Nephron (organoid): ENCODE measurements at regions not wholly inside any gene's neighbourhood (a gene's known extent, or its start where the extent isn't known, plus 50 kb on each side); places are given as distances from the start of the nearest gene placed in this dataset.

ENCODE experiments used
- H3K27ac Mint-ChIP-seq, 3 experiments: 2 replicates each; pipeline ENCODE4 v1.8.0; 2020; ENCODE audit warnings: mixed read lengths in 3 of 3, mild to moderate bottlenecking in 2 of 3, moderate library complexity in 1 of 3
- H3K27me3 Mint-ChIP-seq: 2 replicates; pipeline ENCODE4 v1.8.0; 2021; ENCODE audit warnings: low read depth, mild to moderate bottlenecking, moderate library complexity, mixed read lengths
- H3K36me3 Mint-ChIP-seq: 2 replicates; pipeline ENCODE4 v1.8.0; 2020; ENCODE audit warnings: low read depth, mixed read lengths
- H3K4me1 Mint-ChIP-seq: 2 replicates; pipeline ENCODE4 v1.8.0; 2020; ENCODE audit warnings: mixed read lengths
- H3K4me3 Mint-ChIP-seq, 3 experiments: 2 replicates each; pipeline ENCODE4 v1.8.0; 2020; ENCODE audit warnings: mild to moderate bottlenecking in 3 of 3, mixed read lengths in 3 of 3, moderate library complexity in 2 of 3
- H3K9me3 Mint-ChIP-seq: 2 replicates; pipeline ENCODE4 v1.8.0; 2020; ENCODE audit warnings: mixed read lengths
- CTCF ChIP-seq, 3 experiments: fragments of 200-600 bp; sonication (generic); IDR thresholded peaks; one replicate each; pipeline ENCODE4 v1.5.0; 2021; ENCODE audit warnings: antibody characterized with exemption in 3 of 3; ENCODE audit not compliant: unreplicated experiment in 3 of 3

GRCh38 chr1:168920456-168921094 lies 185.9 kb upstream of the ATP1B1 start:
- Mint-ChIP-seq H3K9me3 (no peaks in the 10 kb centered on the region), H3K27ac (peak overlapping the region in 1 of 3 experiments; percentile 42), H3K36me3 (no peaks in the 10 kb centered on the region), H3K4me3 (no peak overlapping the region), H3K4me1 (peaks cover 8% of the 10 kb centered on the region), H3K27me3 (no peaks in the 10 kb centered on the region)
- no peak for TF ChIP-seq CTCF (IDR thresholded peaks at IDR 0.05; ENCODE audit: unreplicated experiment in 3 of 3)

- no peak overlapping the region for H3K27ac Mint-ChIP-seq
- H3K36me3 Mint-ChIP-seq: no peaks in the 10 kb centered on the region
- H3K4me3 Mint-ChIP-seq: no peak overlapping the region
- H3K9me3 Mint-ChIP-seq: no peaks in the 10 kb centered on the region
- no peaks in the 10 kb centered on the region for H3K27me3 Mint-ChIP-seq
- H3K4me1 Mint-ChIP-seq: peaks cover 8% of the 10 kb centered on the region
- TF ChIP-seq CTCF (IDR thresholded peaks at IDR 0.05; ENCODE audit: unreplicated experiment in 3 of 3): no peak
Observed at GRCh38 chr1:168921629-168922028, 184.9 kb upstream of the ATP1B1 start.

- peaks cover under 1% of the 10 kb centered on the region for H3K9me3 Mint-ChIP-seq
- no peaks in the 10 kb centered on the region for H3K27me3 Mint-ChIP-seq
- no peak overlapping the region for H3K4me3 Mint-ChIP-seq
- TF ChIP-seq CTCF (IDR thresholded peaks at IDR 0.05; ENCODE audit: unreplicated experiment in 3 of 3): no peak
- H3K27ac Mint-ChIP-seq: peak overlapping the region in 1 of 3 experiments; percentile 44
- H3K4me1 Mint-ChIP-seq: peaks cover 3% of the 10 kb centered on the region
- H3K36me3 Mint-ChIP-seq: no peaks in the 10 kb centered on the region
Observed at GRCh38 chr1:168923521-168924136, 182.9 kb upstream of the ATP1B1 start.

- no peaks in the 10 kb centered on the region for H3K27me3 Mint-ChIP-seq
- H3K36me3 Mint-ChIP-seq: no peaks in the 10 kb centered on the region
- no peak overlapping the region for H3K4me3 Mint-ChIP-seq
- peak overlapping the region in 2 of 3 experiments; percentile 29 to 79 for H3K27ac Mint-ChIP-seq
- TF ChIP-seq CTCF (IDR thresholded peaks at IDR 0.05; ENCODE audit: unreplicated experiment in 3 of 3): no peak
- peaks cover 2% of the 10 kb centered on the region for H3K9me3 Mint-ChIP-seq
- peaks cover 3% of the 10 kb centered on the region for H3K4me1 Mint-ChIP-seq
Observed at GRCh38 chr1:168924976-168925375, 181.5 kb upstream of the ATP1B1 start.

GRCh38 chr1:168926236-168926635 lies 180.3 kb upstream of the ATP1B1 start:
- H3K27me3 Mint-ChIP-seq: no peaks in the 10 kb centered on the region
- no peaks in the 10 kb centered on the region for H3K4me1 Mint-ChIP-seq
- H3K9me3 Mint-ChIP-seq: peaks cover 2% of the 10 kb centered on the region
- H3K4me3 Mint-ChIP-seq: no peak overlapping the region
- no peaks in the 10 kb centered on the region for H3K36me3 Mint-ChIP-seq
- H3K27ac Mint-ChIP-seq: no peak overlapping the region
- TF ChIP-seq CTCF (IDR thresholded peaks at IDR 0.05; ENCODE audit: unreplicated experiment in 3 of 3): no peak

GRCh38 chr1:168932539-168932938 lies 174.0 kb upstream of the ATP1B1 start:
- no peaks in the 10 kb centered on the region for H3K27me3 Mint-ChIP-seq
- no peak overlapping the region for H3K4me3 Mint-ChIP-seq
- TF ChIP-seq CTCF (IDR thresholded peaks at IDR 0.05; ENCODE audit: unreplicated experiment in 3 of 3): no peak
- peaks cover 14% of the 10 kb centered on the region for H3K9me3 Mint-ChIP-seq
- H3K27ac Mint-ChIP-seq: peak overlapping the region in 1 of 3 experiments; percentile 65
- no peaks in the 10 kb centered on the region for H3K36me3 Mint-ChIP-seq
- H3K4me1 Mint-ChIP-seq: peaks cover 14% of the 10 kb centered on the region
